HG03097 (cell line): ENCODE measurements at regions not wholly inside any gene's neighbourhood (a gene's known extent, or its start where the extent isn't known, plus 50 kb on each side); places are given as distances from the start of the nearest gene placed in this dataset.

ENCODE experiments used
- ATAC-seq: cut with Tn5 transposase; IDR thresholded peaks from one replicate; pipeline ENCODE4 v1.9.1; 2021; ENCODE audit not compliant: unreplicated experiment, low FRiP score

DNA sequence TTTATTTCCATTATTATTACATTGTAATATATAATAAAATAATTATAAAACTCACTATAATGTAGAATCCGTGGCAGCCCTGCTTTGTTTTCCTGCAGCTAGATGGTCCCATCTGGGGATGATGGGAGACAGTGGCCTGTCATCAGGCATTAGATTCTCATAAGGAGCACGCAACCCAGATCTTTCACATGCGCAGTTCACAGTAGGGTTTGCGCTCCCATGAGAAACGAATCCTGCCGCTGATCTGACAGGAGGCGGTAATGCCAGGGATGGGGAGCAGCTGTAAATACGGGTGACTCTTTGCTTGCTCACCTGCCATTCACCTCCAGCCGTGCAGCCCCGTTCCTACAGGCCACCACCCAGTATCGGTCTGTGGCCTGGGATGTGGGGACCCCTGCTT is 1879.3 kb upstream of the WWC1 start:
- no peak for ATAC-seq

GRCh38 chr5:166427211-166427610 is 1864.2 kb upstream of the WWC1 start:
- ATAC-seq: no peak

DNA sequence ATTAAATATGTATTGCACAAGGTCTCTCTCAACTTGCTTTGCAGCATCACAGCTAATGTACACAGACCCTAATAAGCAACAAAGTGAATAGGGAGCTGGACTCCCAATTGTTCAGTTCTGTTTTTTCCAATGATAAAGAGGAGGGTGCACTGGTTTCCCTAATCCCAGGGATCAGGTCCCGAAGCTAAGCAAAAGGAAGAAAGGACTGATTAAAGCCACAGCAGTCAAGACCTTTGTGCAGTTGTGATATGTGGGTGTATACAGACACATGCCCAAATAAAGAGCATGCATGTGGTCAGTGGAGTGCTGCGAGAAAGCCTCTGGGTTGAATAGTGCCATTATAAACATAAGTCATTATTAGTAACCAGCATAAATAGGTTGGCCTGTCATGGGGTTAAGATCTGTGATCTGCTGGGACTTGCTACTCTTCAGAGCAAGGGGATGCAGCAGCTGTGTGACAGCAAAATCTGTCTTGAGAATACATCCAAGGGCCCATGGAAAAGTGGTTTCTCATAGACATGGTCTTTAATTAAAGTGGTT is 1863.1 kb upstream of the WWC1 start:
- ATAC-seq: no peak

- no peak for ATAC-seq
Measured at GRCh38 chr5:166430491-166431319, 1860.7 kb upstream of the WWC1 start.

GRCh38 chr5:166431456-166431855 is 1860.0 kb upstream of the WWC1 start:
- ATAC-seq: no peak

DNA sequence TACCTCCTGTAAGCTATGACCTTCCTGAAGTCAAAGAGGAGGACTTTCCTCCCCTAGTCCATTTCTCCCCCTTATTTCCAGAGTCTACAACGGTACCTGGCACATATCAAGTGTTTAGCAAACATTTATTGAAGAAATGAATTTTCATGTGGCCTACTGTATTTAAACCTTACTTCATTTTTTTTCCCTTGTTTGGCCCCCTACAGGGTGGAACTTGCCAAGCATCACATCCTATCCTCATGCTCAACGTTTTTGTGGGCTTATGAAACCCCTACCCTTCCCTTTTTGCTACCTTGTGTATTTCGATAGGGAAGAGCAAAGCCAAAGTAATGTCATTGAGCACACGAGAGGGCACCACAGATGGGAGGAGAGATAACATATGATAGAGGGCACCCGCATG is 1857.8 kb upstream of the WWC1 start:
- ATAC-seq: no peak

DNA sequence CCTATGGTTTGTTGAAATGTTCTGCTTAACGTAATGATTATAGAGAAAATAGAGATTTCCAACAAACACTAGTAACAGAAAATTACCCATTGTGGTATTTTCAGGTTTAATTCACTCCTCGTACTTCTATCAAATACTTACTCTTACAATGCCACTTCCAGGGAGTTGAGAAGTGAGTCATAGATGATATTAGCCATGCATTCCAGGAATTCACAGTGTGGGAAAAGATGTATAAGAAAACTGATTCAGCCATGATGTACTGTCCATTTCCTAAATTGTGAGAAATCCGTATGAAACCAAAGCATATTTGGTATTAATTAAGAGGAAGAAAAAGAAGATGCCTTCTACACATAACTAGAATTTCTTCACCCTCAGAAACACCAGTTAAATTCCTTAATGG is 1854.6 kb upstream of the WWC1 start:
- ATAC-seq: no peak

- no peak for ATAC-seq
Measured at GRCh38 chr5:166486348-166486747, 1805.1 kb upstream of the WWC1 start.

GRCh38 chr5:166488560-166488959 is 1802.9 kb upstream of the WWC1 start:
- no peak for ATAC-seq

- ATAC-seq: no peak
Measured at GRCh38 chr5:166493040-166493439, 1798.4 kb upstream of the WWC1 start.

GRCh38 chr5:166493612-166494011 is 1797.8 kb upstream of the WWC1 start:
- no peak for ATAC-seq

DNA sequence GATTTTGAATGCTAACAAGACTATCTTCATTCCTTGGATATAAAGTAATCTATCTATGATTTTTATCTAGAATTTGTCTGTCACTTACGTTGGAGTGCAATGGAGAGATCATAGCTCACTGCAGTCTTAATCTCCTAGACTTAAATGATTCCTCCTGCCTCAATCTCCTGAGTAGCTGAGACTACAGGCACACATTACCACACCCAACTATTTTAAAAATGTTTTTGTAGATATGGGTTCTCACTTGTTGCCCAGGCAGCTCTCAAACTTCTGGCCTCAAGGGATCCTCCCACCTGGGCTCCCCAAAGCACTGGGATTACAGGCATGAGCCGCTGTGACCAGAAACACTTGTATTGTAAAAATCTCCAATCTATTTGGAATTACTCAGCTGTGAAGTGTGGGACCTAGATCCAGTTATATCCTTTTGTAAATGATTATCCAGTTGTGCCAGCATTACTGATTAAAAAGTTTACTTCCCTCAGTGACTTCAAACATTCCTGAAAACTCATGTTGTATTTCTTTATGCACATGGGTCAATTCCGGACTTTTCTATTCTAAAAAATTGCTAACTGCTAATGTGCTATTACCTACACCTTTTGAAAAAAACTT is 1793.8 kb upstream of the WWC1 start:
- no peak for ATAC-seq

GRCh38 chr5:166499447-166500240 is 1791.8 kb upstream of the WWC1 start:
- ATAC-seq: no peak

DNA sequence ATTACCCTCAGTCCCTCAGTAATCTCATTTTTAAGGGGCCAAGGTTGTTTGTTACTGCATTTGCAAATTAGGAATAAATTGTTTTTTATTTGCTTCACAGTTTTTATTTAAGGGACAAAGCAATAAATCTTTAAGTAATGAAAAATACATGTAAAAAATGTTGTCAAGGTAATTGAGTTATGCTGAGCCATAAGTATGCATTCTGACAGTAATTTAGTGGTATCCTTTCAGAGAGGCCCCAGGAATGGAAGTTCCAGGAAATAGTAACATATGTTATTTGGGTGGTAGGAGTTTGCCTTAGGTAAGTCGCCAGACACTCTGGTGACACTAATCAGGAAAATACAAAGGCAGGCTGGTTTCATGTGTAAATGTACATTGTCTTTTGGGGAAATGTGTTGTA is 1787.9 kb upstream of the WWC1 start:
- no peak for ATAC-seq

GRCh38 chr5:166505067-166505466 is 1786.4 kb upstream of the WWC1 start:
- ATAC-seq: no peak

GRCh38 chr5:166505544-166505943 is 1785.9 kb upstream of the WWC1 start:
- ATAC-seq: no peak

DNA sequence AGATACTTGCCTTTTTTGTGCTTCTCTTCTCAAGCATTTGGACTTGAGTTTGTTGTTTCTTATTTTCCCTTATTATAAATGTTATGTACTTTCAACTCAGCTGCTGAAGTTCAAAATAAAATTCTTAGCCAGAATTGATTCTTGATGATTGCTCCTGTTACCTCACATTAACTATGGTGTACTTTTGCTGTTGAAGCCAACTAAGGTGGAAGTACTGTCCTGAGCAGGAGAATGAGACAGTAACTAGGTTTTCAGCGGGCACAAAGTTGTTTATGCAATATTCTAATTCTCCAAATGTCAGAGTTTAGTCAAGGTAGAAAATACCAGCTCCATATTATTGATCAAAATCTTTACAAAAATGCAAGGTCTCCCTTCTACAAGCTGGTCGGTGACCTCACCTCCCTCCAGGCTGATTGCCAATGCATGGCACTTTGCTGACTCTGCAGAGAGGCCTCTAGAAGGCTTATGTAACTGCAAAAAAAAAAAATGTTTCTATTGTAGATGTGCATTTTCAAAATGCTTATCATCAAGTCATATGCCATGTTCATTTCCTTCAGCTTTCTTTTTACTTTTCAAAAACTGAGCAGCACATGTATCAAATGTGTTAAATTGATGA is 1783.5 kb upstream of the WWC1 start:
- ATAC-seq: no peak

- no peak for ATAC-seq
Measured at GRCh38 chr5:166509085-166509484, 1782.4 kb upstream of the WWC1 start.

GRCh38 chr5:166517976-166518375 is 1773.5 kb upstream of the WWC1 start:
- no peak for ATAC-seq

DNA sequence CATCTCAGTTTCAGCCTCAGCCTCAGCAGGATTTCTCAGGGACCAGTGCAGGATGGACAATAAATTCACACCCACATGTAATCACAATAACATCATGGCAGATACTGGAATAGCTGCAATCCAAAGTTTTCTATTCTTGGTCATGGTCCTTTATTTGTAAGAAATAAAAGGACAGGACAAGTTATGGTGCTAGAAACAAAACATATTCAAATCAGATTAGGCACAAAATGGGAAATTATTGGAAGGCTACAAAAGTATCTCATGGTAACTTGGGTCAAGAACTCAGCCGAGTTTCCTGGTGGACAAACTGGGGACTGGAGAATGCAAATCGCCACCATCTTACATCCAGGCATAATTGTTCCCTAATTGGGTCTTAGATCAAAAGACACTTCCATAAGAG is 1768.2 kb upstream of the WWC1 start:
- no peak for ATAC-seq

GRCh38 chr5:166529200-166529599 is 1762.2 kb upstream of the WWC1 start:
- no peak for ATAC-seq
